HFF-Myc (cell line): ENCODE measurements at regions not wholly inside any gene's neighbourhood (a gene's known extent, or its start where the extent isn't known, plus 50 kb on each side); places are given as distances from the start of the nearest gene placed in this dataset.

Source experiments
- DNase-seq: peaks from one replicate; pipeline ENCODE4 v3.0.0-alpha.2; 2011; ENCODE audit warnings: low read depth; ENCODE audit errors: extremely low read depth
- H3K4me3 ChIP-seq: replicated peaks from 2 replicates; pipeline ENCODE4 v1.5.1; 2011; ENCODE audit warnings: low read depth, mild to moderate bottlenecking, control low read depth, low read length
- TF ChIP-seq, protein P1 (sequence below): IDR thresholded peaks from 2 replicates; pipeline ENCODE4 v1.5.1; 2012; ENCODE audit warnings: mild to moderate bottlenecking, low read depth, low read length, control low read depth; ENCODE audit errors: missing control alignments

GRCh38 chr1:59072583-59072947 lies 224.3 kb upstream of the FGGY start:
- no peak overlapping the region for H3K4me3 ChIP-seq
- no peak for DNase-seq
- TF ChIP-seq, protein P1, sequence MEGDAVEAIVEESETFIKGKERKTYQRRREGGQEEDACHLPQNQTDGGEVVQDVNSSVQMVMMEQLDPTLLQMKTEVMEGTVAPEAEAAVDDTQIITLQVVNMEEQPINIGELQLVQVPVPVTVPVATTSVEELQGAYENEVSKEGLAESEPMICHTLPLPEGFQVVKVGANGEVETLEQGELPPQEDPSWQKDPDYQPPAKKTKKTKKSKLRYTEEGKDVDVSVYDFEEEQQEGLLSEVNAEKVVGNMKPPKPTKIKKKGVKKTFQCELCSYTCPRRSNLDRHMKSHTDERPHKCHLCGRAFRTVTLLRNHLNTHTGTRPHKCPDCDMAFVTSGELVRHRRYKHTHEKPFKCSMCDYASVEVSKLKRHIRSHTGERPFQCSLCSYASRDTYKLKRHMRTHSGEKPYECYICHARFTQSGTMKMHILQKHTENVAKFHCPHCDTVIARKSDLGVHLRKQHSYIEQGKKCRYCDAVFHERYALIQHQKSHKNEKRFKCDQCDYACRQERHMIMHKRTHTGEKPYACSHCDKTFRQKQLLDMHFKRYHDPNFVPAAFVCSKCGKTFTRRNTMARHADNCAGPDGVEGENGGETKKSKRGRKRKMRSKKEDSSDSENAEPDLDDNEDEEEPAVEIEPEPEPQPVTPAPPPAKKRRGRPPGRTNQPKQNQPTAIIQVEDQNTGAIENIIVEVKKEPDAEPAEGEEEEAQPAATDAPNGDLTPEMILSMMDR = no peak

DNA sequence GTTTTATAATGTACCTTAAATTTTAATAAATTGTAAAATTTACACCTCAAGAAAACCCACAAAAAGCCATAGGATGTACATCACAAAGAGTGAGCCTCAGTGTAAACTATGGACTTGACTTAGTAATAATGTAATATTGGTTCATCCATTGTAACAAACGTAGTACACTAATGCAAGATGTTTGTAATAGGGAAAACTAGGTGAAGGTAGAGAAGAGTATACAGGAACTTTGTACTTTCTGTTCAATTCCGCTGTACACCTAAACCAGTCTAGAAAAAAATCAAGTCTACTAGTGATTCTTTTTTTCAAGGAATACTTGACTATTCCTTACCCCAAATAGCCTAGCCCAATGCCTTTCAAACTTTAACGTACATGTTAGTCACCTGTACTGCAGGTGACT lies 222.3 kb upstream of the FGGY start:
- no peak for DNase-seq
- TF ChIP-seq, protein P1 = no peak
- H3K4me3 ChIP-seq = no peak overlapping the region

DNA sequence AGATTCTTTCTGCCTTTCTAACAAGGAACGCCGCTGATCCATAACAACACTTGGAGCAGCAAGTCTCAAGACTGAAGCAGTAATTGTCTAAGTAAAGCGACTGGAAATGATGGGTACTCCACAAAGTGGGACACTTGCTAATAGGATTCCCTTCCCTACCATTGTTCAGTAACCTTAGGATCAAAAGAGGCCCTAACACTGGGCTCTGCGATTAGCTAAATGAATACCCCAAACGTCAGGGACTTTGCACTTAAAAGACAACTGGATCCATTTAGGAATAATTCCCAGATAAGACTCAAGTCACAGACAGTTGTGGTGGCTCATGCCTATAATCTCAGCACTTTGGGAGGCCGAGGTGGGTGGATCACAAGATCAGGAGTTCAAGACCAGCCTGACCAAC lies 221.9 kb upstream of the FGGY start:
- no peak overlapping the region for H3K4me3 ChIP-seq
- DNase-seq = no peak
- TF ChIP-seq, protein P1 = no peak

DNA sequence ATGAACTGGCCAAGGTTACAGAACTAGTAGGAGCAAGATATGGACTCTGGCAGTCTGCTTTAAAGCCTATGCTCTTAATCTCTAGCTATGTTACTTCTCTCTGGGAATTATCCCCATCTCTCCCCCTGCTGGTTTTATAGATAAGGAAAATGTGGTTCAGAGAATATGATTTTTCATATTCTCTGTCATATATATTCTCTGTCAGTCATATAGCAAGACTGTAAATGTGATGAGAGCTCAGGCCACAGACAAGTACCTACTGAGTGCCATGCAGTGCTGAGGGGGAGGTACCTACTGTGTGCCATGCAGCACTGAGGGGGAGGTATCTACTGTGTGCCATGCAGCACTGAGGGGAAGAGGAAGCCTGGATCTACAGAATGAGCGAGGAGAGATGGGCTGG lies 220.3 kb upstream of the FGGY start:
- TF ChIP-seq, protein P1 = no peak
- no peak overlapping the region for H3K4me3 ChIP-seq
- no peak for DNase-seq

DNA sequence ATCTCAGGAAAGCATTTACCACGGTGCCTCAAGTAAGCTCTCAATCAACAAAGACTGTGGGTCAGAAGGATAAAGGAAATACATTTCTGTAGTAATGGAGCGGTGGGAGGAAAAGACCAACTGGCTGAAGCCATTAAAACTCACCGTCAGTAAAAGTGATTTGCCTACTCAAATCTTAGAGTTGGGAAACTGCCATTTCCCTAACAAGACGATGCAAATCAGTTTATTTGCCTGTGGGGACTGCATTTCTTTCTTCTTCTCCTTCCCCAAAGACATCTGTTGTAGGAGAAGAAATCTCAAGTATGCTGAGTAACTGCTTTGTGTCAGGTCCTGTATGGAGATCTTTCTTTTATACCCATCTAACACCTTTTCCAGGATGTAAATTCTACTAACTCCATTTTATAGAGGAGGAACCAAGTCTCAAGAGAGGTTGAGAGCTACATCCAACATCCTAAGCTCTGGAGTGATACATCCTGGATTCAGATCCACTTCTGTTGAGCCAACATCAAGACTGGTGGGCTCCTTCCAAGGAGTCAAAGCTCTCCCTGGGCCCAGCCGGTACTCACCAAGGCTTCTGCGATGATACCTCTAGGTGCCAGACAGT lies 219.3 kb upstream of the FGGY start:
- H3K4me3 ChIP-seq = no peak overlapping the region
- TF ChIP-seq, protein P1 = no peak
- no peak for DNase-seq

DNA sequence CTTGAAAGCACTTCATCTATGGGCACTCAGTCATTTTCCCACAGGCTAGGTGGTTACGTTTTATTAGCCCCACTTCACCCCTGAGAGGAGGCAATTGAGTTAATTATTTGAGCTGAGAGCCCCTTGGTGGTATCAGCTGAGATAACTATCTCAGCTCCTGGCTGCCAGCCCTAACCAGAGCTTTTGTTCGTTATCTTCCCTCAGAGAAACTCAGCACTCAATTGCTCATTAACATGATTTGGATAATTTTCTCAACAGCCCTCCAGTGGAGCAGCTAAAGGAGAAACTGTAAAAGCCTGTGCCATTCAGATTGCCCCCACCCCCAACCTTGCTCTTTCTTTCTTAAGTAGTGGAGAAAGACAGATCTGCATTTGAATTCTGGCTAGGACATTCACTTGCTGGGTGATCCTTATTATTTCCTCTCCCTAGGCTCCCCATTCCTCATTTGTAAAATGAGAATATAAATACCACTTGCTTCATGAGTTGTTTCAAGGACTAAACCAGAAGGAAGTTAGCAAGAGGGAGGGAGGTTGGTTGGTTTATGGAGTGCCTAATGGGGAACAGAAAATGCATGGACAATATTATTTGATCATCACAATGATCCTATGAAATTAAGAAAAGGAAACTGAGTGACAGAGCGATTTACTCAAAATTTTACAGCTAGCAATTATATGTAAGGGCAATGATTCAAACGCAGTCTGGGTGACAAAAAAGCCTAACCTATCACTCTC lies 218.7 kb upstream of the FGGY start:
- no peak for DNase-seq
- no peak overlapping the region for H3K4me3 ChIP-seq
- TF ChIP-seq, protein P1 = no peak

DNA sequence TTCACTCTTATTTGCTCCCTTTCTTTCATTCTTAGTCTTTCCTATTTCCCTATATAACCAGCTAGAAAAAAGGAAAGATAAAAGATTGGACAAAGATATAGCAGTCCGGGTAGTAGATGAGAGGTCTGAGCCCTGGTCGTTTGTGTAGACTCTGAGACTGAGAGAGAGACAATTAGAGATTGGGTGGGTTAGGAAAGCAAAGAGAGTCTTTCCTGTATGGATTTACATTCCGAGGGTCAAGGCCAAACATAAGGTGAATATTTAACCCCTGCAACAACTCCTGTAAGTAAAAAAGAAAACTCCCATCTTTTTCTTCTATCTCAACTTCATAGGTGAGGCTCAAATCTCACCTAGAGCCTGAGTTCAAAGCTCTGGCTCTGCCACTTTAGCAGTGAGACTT lies 218.0 kb upstream of the FGGY start:
- TF ChIP-seq, protein P1 = no peak
- no peak for DNase-seq
- no peak overlapping the region for H3K4me3 ChIP-seq
